Activated naive CD4-positive, alpha-beta T cell treated with anti-CD3 and anti-CD28 coated beads for 36 hours (primary cell): ENCODE measurements at regions not wholly inside any gene's neighbourhood (a gene's known extent, or its start where the extent isn't known, plus 50 kb on each side); places are given as distances from the start of the nearest gene placed in this dataset.

Experiments used
- CTCF ChIA-PET: fragments of 350-600 bp; sonication (Branson Sonifier 250); formaldehyde crosslinking; loops from one replicate; lab custom pipeline; 2021; ENCODE audit warnings: antibody characterized with exemption; lab: Charles Lee
- DNase-seq: peaks from one replicate; pipeline ENCODE4 v3.0.0-alpha.2; 2020
- H3K27ac Mint-ChIP-seq: one replicate; pipeline ENCODE4 v1.8.0; 2021; ENCODE audit warnings: mild to moderate bottlenecking, mixed read lengths
- H3K27me3 Mint-ChIP-seq: one replicate; pipeline ENCODE4 v1.8.0; 2021; ENCODE audit warnings: low read depth, mixed read lengths
- H3K36me3 Mint-ChIP-seq: one replicate; pipeline ENCODE4 v1.8.0; 2021; ENCODE audit warnings: low read depth, mixed read lengths
- H3K4me1 Mint-ChIP-seq: one replicate; pipeline ENCODE4 v1.8.0; 2021; ENCODE audit warnings: low read depth, mixed read lengths
- H3K4me3 Mint-ChIP-seq: one replicate; pipeline ENCODE4 v1.8.0; 2021; ENCODE audit warnings: mild to moderate bottlenecking, moderate library complexity, mixed read lengths
- H3K9me3 Mint-ChIP-seq: one replicate; pipeline ENCODE4 v1.8.0; 2021; ENCODE audit warnings: mixed read lengths
- intact Hi-C: fragments of 100-400 bp; cut with micrococcal nuclease; formaldehyde crosslinking; loops from one replicate; pipeline ENCODE4 v1.15.1; 2023

DNA sequence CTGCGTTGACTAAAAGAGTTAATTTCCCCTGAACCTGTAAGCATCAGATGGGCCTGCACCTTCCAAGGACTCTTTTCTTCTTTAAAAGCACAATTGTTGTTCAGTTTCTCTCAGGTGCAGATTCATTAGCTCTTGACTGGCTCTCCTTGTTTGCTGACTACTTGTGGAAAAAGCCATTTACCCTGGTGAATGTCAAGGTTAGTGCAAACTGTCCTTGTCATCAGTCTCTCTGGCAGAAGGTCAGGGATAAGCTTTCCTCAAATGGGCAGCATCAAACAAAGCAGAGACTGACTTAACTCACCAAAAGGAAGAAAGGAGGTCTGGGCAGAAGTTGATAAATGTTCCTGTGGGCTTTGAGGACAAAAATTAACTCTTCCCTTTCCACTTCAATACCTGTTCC lies 922.7 kb downstream of the BCL11A start:
- intact Hi-C loops: no loop called here
- Mint-ChIP-seq H3K27ac (no peak overlapping the region), H3K4me1 (no peaks in the 10 kb centered on the region), H3K9me3 (peaks cover 1% of the 10 kb centered on the region), H3K27me3 (no peaks in the 10 kb centered on the region), H3K36me3 (no peaks in the 10 kb centered on the region), H3K4me3 (no peak overlapping the region)
- DNase-seq: no peak
- CTCF ChIA-PET: no interaction called here

DNA sequence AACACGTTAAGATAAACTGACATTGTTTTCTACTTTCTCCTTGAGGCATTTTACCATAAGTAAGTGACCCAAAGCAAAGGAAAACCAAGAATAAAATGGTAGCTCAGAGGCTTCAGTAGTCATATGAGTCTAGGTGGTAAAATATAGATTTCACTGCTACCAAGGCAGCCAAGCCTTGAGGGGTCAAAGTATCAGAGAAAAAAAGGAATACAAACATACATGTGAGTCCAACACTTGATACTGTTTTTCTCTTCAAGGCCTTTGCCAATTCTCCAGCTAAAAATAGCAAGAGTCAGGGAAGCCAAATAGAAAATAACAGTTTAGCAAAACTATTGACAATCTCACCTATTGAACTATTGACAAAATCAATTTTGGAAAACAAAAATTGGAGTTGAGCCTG lies 925.9 kb downstream of the BCL11A start:
- H3K9me3 Mint-ChIP-seq: peaks cover 1% of the 10 kb centered on the region
- CTCF ChIA-PET: interaction anchor here (0.6 kb wide), 2 partner anchors 334 to 546 kb away, joined by 3 read pairs; no protein-coding TSS in a partner anchor
- intact Hi-C loops: no loop called here

DNA sequence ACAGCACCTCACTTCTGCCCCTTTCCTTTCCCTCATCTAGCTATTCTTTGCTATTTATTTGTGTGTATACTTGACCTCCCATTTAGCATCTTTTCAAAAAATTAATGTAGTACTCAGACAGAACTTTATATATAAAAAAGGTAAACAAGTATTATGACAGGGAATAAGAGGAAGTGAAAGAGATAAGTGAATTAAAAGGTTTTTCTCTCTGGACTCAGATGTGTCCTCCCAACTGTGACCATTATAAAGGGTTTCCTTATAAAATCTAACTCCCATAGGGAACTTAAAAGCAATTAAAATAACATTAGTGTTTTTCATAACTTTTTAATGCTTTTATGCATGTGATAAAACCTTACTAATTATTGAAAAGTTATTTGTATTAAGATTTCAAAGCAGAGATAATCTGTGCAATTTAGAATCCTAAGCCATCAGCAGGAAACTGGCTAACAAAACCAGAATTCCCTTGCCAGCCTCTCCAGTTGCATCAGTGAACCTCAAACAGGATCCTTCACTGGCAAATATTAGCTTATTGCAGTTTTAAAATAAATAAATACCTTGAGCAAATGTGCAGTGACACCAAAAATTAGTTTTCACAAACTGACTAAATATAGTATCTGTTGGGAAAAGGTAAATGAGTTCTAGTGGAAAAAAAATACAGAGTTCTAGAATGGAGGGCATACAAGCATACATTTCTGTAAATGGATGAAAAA lies 930.7 kb downstream of the BCL11A start:
- Mint-ChIP-seq H3K9me3 (peaks cover 3% of the 10 kb centered on the region), H3K36me3 (no peaks in the 10 kb centered on the region), H3K27me3 (no peaks in the 10 kb centered on the region), H3K27ac (no peak overlapping the region), H3K4me1 (no peaks in the 10 kb centered on the region), H3K4me3 (no peak overlapping the region)
- CTCF ChIA-PET: no interaction called here
- intact Hi-C loops: no loop called here
- no peak for DNase-seq

More for the DNA sequence above, 925.9 kb downstream of the BCL11A start:
- Mint-ChIP-seq H3K27me3 (no peaks in the 10 kb centered on the region), H3K36me3 (no peaks in the 10 kb centered on the region), H3K4me3 (no peak overlapping the region), H3K4me1 (no peaks in the 10 kb centered on the region), H3K27ac (no peak overlapping the region)
- no peak for DNase-seq

DNA sequence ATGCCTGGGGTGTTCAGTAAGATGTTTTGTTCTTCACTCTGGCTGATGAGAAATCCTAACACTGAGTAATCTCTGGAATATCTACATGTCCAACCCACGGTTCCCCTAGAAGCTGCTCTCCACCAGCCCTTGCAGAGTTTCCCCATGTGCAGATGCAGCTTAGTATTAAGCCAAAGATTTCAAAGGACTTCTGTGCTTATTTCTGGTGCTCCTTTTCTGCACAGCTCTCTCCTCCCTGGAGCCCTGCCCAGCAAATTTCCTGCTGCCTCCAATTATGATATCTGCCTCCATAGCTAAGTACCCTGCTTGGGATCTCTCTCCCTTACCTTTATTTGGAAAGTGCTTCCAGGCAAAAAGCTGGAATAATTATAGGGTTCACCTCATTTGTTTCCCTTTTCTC lies 949.3 kb downstream of the BCL11A start:
- Mint-ChIP-seq H3K9me3 (peaks cover 5% of the 10 kb centered on the region), H3K36me3 (no peaks in the 10 kb centered on the region), H3K4me1 (no peaks in the 10 kb centered on the region), H3K27ac (no peak overlapping the region), H3K27me3 (no peaks in the 10 kb centered on the region), H3K4me3 (no peak overlapping the region)
- intact Hi-C loops: no loop called here
- no peak for DNase-seq
- CTCF ChIA-PET: no interaction called here

DNA sequence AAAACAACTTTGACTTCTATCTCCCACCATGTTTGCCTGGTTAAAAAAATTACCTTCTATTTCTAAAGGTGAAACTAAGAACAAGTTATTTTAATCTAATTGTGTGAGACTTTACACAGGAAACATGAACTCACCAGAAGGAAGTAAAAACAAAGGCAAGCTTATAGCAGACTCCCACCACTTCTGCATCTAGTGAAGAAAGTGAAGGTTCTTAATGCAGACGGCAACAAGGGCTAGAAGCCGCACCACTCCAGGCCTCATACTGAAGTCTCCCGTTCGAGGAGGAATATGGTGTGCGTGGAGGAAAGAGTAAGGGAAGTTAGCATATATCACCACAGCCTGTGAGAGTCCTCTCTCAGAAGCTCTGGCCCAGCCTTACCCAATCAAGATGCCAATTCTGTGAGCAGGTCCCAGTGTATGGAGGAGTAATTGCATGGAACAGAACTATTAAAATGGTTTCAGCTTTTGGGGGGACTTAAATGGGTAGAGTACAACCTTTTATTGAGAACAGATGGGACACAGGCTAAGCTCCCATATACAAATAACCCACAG lies 958.7 kb downstream of the BCL11A start:
- Mint-ChIP-seq H3K36me3 (no peaks in the 10 kb centered on the region), H3K4me3 (no peak overlapping the region), H3K27me3 (no peaks in the 10 kb centered on the region), H3K27ac (no peak overlapping the region), H3K9me3 (no peaks in the 10 kb centered on the region), H3K4me1 (peaks cover 12% of the 10 kb centered on the region)
- DNase-seq: no peak
- CTCF ChIA-PET: no interaction called here
- intact Hi-C loops: no loop called here

DNA sequence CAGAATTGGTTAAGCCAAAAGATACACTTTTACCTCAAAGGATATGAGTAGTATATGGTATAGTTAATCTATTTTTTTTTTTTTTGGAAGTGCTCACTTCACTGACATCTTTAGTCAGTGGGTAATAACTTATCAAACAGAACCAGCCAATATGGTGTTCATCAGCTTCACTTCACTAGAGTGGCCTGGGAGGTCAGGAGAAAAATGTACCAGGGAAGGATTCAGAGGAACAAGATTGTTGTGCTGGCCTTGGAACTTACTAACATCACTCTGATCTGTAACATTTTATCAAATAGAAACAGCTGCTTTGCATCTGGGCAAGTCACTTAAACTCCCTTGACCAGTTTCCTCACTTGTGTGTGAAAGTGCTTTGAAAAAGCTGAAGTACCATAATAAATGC lies 962.7 kb downstream of the BCL11A start:
- DNase-seq: no peak
- Mint-ChIP-seq H3K9me3 (no peaks in the 10 kb centered on the region), H3K4me3 (no peak overlapping the region), H3K4me1 (peaks cover 12% of the 10 kb centered on the region), H3K27me3 (no peaks in the 10 kb centered on the region), H3K27ac (no peak overlapping the region), H3K36me3 (no peaks in the 10 kb centered on the region)
- intact Hi-C loops: no loop called here
- CTCF ChIA-PET: no interaction called here

DNA sequence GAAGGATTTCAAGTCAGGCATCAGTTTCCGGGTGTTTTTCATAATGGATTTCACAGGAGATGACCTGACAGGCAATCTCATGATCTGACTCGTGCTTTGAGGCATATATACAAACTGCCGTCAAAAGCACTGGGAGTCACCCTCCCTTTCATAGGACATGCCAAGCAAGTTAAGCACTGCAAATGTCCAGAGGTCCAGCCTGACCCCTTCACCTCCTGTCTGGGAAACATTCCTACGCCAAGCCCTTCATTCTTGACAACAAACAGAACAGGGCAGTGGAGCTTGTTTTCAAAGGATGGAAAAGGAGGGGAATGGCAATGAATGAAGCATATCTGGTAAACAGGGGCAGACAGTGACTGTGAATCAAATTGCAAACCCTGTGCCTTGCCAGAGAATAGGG lies 963.6 kb downstream of the BCL11A start:
- intact Hi-C loops: no loop called here
- DNase-seq: no peak
- Mint-ChIP-seq H3K4me3 (no peak overlapping the region), H3K9me3 (no peaks in the 10 kb centered on the region), H3K27me3 (no peaks in the 10 kb centered on the region), H3K27ac (no peak overlapping the region), H3K36me3 (no peaks in the 10 kb centered on the region), H3K4me1 (peaks cover 7% of the 10 kb centered on the region)
- CTCF ChIA-PET: no interaction called here

DNA sequence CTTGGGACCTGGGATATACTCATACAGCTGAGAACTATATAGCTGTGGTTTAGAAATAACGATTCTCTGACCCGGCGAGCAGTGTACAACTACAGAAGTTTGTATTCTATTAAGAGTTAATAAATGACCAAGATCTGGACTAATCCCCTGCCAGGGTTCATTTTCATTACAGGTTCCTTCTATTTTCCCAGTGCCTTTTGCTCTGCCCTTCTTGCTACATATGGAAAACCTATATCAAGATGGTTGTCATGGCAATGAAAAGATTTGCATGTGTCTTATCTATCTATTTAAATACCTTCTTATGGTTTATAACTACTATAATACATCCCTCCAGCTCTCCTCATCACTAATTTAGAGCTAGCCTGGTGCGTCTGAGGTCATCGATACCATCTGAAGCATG lies 965.2 kb downstream of the BCL11A start:
- CTCF ChIA-PET: interaction anchor here (0.5 kb wide), 1 partner anchor 18 kb away, joined by 3 read pairs; no protein-coding TSS in a partner anchor
- H3K4me1 Mint-ChIP-seq: no peaks in the 10 kb centered on the region
- H3K4me3 Mint-ChIP-seq: no peak overlapping the region
- DNase-seq: no peak
- no peaks in the 10 kb centered on the region for H3K27me3 Mint-ChIP-seq
- intact Hi-C loops: no loop called here
- no peak overlapping the region for H3K27ac Mint-ChIP-seq
- H3K36me3 Mint-ChIP-seq: no peaks in the 10 kb centered on the region
- no peaks in the 10 kb centered on the region for H3K9me3 Mint-ChIP-seq

DNA sequence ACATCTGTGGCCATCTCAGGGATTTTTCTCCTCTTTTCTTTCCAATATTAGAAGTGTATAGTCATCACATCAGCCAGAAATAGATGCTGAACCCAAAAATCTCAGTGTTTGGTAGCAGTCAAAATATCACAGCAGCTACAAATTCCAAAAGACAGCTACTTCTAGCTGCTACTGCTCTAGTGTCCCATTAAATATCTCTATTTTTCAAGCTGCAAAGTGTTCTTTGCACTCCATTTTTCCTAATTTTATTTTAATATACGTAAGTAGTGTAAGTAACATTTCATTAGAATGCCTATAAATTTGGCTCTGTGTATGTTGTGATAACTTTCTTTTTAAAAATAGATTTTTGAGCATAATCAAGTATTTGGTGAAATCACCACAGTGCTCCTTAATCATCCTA lies 967.3 kb downstream of the BCL11A start:
- Mint-ChIP-seq H3K4me1 (no peaks in the 10 kb centered on the region), H3K9me3 (no peaks in the 10 kb centered on the region), H3K36me3 (no peaks in the 10 kb centered on the region), H3K27ac (no peak overlapping the region), H3K4me3 (no peak overlapping the region), H3K27me3 (no peaks in the 10 kb centered on the region)
- DNase-seq: no peak
- CTCF ChIA-PET: no interaction called here
- intact Hi-C loops: no loop called here

DNA sequence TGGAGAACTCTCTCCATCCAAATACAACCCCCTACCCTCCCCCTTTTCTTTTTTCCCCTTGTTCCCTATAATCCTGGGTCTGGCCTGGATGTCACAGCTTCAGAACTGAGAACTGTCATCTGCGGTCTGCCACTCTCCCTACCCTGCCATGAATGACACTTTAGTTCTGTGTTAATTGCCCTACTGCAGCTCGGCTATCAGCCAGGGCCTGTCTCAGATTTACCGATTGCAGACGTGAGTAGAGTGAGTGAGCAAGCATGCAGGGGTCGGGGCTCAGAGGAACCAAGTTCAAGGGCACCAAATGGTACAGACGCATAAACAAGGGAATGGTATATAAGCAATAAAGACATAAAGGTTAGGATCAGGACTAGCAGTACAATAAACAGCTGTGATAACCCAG lies 967.8 kb downstream of the BCL11A start:
- CTCF ChIA-PET: no interaction called here
- Mint-ChIP-seq H3K27ac (no peak overlapping the region), H3K4me1 (no peaks in the 10 kb centered on the region), H3K27me3 (no peaks in the 10 kb centered on the region), H3K36me3 (no peaks in the 10 kb centered on the region), H3K9me3 (no peaks in the 10 kb centered on the region), H3K4me3 (no peak overlapping the region)
- intact Hi-C loops: no loop called here
- DNase-seq: no peak

DNA sequence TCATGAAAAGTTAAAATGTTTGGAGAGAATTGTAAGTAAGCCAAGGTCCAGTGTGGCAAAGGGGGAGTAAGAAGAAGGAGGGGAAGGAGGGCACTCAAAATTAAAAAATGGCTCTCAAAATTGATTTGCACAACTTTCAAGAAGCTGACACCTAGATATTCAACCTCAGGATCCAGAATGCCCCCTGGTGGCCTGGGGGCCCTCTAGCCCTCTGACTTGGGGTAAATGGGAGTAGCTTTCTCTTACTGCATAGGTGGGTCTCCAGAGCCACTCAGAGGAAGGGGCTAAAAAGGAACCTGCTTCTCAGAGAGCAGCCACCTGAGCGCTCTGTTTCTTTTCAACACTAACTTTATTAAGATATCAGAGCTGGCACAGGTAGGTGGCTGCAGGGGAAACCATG lies 968.5 kb downstream of the BCL11A start:
- H3K9me3 Mint-ChIP-seq: no peaks in the 10 kb centered on the region
- intact Hi-C loops: no loop called here
- H3K4me1 Mint-ChIP-seq: no peaks in the 10 kb centered on the region
- H3K27me3 Mint-ChIP-seq: no peaks in the 10 kb centered on the region
- no peak overlapping the region for H3K4me3 Mint-ChIP-seq
- DNase-seq: peak; percentile 28
- H3K36me3 Mint-ChIP-seq: no peaks in the 10 kb centered on the region
- no peak overlapping the region for H3K27ac Mint-ChIP-seq
- CTCF ChIA-PET: no interaction called here

DNA sequence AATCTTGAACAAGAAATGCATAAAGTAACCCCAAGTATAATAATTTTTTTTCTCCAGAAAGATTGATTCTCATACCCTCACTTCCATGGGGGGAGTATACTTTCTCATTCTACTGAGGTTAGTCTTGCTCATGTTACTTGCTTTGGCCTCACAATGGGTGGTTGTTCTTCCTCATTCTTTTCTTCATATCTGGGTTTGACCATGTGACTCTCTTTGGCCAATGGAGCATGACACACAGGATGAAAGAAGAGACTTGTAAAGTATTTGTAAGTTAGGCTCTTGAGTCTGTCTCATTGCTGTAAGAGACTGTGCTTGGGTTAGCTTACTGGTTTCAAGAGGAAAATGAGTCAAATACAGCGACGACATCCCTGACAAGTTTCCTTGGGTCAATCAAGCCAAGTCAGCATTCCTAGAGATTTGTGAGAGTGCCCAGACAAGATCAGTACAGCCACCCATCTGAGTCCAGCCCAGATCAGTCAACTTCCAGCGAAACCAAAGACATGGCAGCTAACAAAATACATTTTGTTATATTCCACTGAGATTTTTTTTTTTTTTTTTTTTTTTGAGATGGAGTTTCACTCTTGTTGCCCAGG lies 970.2 kb downstream of the BCL11A start:
- Mint-ChIP-seq H3K27ac (no peak overlapping the region), H3K4me1 (no peaks in the 10 kb centered on the region), H3K4me3 (no peak overlapping the region), H3K36me3 (no peaks in the 10 kb centered on the region), H3K9me3 (no peaks in the 10 kb centered on the region), H3K27me3 (no peaks in the 10 kb centered on the region)
- no peak for DNase-seq
- CTCF ChIA-PET: no interaction called here
- intact Hi-C loops: no loop called here

DNA sequence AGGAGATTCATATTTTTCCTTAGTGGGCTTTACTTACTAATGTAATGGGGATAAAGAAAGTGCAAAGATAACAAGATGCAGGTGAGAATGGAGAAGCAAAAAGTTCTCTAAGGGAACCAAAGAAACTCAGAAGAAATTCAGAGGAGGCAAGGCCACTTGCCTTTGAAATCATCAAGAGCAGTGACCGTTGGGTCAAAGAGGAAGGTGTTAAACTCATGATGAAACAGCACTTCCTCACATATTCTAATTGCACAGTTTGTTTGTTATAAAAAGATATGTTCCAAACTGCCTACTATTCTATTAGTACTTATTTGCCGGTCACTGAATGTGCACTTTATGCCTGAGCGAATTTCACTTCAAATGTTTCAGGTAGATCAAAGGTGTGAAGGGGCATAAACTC lies 975.1 kb downstream of the BCL11A start:
- Mint-ChIP-seq H3K27me3 (no peaks in the 10 kb centered on the region), H3K36me3 (no peaks in the 10 kb centered on the region), H3K27ac (no peak overlapping the region), H3K4me3 (no peak overlapping the region), H3K9me3 (no peaks in the 10 kb centered on the region), H3K4me1 (no peaks in the 10 kb centered on the region)
- CTCF ChIA-PET: no interaction called here
- DNase-seq: no peak
- intact Hi-C loops: no loop called here
